Activated CD4-positive, alpha-beta memory T cell treated with anti-CD3 and anti-CD28 coated beads, Interleukin-2, amount 10 ng/mL, durations not matched to agents 7 days and 5 days (primary cell): ENCODE measurements at regions not wholly inside any gene's neighbourhood (a gene's known extent, or its start where the extent isn't known, plus 50 kb on each side); places are given as distances from the start of the nearest gene placed in this dataset.
"Not testable (repeated sequence)": the region's sequence is repeated elsewhere in the genome, so short reads cannot be mapped to it uniquely, and the experiment has no call there.

ENCODE experiments used
- CTCF ChIA-PET: fragments of 350-600 bp; sonication (Branson Sonifier 250); formaldehyde crosslinking; loops from one replicate; lab custom pipeline; 2021; ENCODE audit warnings: antibody characterized with exemption, inconsistent platforms; lab: Charles Lee
- POLR2A ChIA-PET: fragments of 350-600 bp; sonication (Branson Sonifier 250); formaldehyde crosslinking; loops from one replicate; lab custom pipeline; 2021; ENCODE audit warnings: antibody characterized with exemption; lab: Charles Lee
- DNase-seq: peaks from one replicate; pipeline ENCODE4 v3.0.0-alpha.2; 2020
- H3K27ac Mint-ChIP-seq: one replicate; pipeline ENCODE4 v1.8.0; 2021; ENCODE audit warnings: mild to moderate bottlenecking, mixed read lengths
- H3K27me3 Mint-ChIP-seq: one replicate; pipeline ENCODE4 v1.8.0; 2021; ENCODE audit warnings: mixed read lengths
- H3K36me3 Mint-ChIP-seq: one replicate; pipeline ENCODE4 v1.8.0; 2021; ENCODE audit warnings: low read depth, mixed read lengths
- H3K4me1 Mint-ChIP-seq: one replicate; pipeline ENCODE4 v1.8.0; 2021; ENCODE audit warnings: mixed read lengths
- H3K4me3 Mint-ChIP-seq: one replicate; pipeline ENCODE4 v1.8.0; 2021; ENCODE audit warnings: mild to moderate bottlenecking, mixed read lengths
- H3K9me3 Mint-ChIP-seq: one replicate; pipeline ENCODE4 v1.8.0; 2021; ENCODE audit warnings: mixed read lengths

- H3K27ac Mint-ChIP-seq: no peak overlapping the region
- ChIA-PET CTCF (no interaction called here), POLR2A (no interaction called here)
- H3K4me1 Mint-ChIP-seq: no peaks in the 10 kb centered on the region
- H3K27me3 Mint-ChIP-seq: no peaks in the 10 kb centered on the region
- DNase-seq: no peak
- H3K4me3 Mint-ChIP-seq: no peak overlapping the region
- no peaks in the 10 kb centered on the region for H3K36me3 Mint-ChIP-seq
- no peaks in the 10 kb centered on the region for H3K9me3 Mint-ChIP-seq
Observed at GRCh38 chr10:78442836-78443550, 409.3 kb downstream of the RPS24 start.

- ChIA-PET CTCF (no interaction called here), POLR2A (no interaction called here)
- no peak for DNase-seq
- H3K27ac Mint-ChIP-seq: no peak overlapping the region
- no peaks in the 10 kb centered on the region for H3K9me3 Mint-ChIP-seq
- no peaks in the 10 kb centered on the region for H3K4me1 Mint-ChIP-seq
- no peaks in the 10 kb centered on the region for H3K36me3 Mint-ChIP-seq
- no peak overlapping the region for H3K4me3 Mint-ChIP-seq
- H3K27me3 Mint-ChIP-seq: no peaks in the 10 kb centered on the region
Observed at GRCh38 chr10:78443900-78444571, 410.4 kb downstream of the RPS24 start.

- H3K4me1 Mint-ChIP-seq, H3K9me3 Mint-ChIP-seq, CTCF ChIA-PET, H3K27me3 Mint-ChIP-seq, DNase-seq, H3K27ac Mint-ChIP-seq, H3K4me3 Mint-ChIP-seq, H3K36me3 Mint-ChIP-seq, POLR2A ChIA-PET: not testable (repeated sequence)
Observed at GRCh38 chr10:78444741-78445140, 411.1 kb downstream of the RPS24 start.

- Mint-ChIP-seq H3K27me3 (no peaks in the 10 kb centered on the region), H3K4me1 (no peaks in the 10 kb centered on the region), H3K27ac (no peak overlapping the region), H3K9me3 (no peaks in the 10 kb centered on the region), H3K4me3 (no peak overlapping the region), H3K36me3 (no peaks in the 10 kb centered on the region)
- CTCF ChIA-PET: no interaction called here
- POLR2A ChIA-PET: no interaction called here
- no peak for DNase-seq
Observed at GRCh38 chr10:78445308-78445707, 411.6 kb downstream of the RPS24 start.

- Mint-ChIP-seq H3K4me1 (no peaks in the 10 kb centered on the region), H3K9me3 (no peaks in the 10 kb centered on the region), H3K27ac (no peak overlapping the region), H3K36me3 (no peaks in the 10 kb centered on the region), H3K4me3 (no peak overlapping the region), H3K27me3 (no peaks in the 10 kb centered on the region)
- POLR2A ChIA-PET: no interaction called here
- CTCF ChIA-PET: no interaction called here
- no peak for DNase-seq
Observed at GRCh38 chr10:78448470-78448869, 414.8 kb downstream of the RPS24 start.

- H3K4me3 Mint-ChIP-seq: no peak overlapping the region
- DNase-seq: no peak
- POLR2A ChIA-PET: no interaction called here
- no peaks in the 10 kb centered on the region for H3K4me1 Mint-ChIP-seq
- CTCF ChIA-PET: no interaction called here
- H3K9me3 Mint-ChIP-seq: no peaks in the 10 kb centered on the region
- no peaks in the 10 kb centered on the region for H3K36me3 Mint-ChIP-seq
- no peaks in the 10 kb centered on the region for H3K27me3 Mint-ChIP-seq
- H3K27ac Mint-ChIP-seq: no peak overlapping the region
Observed at GRCh38 chr10:78448994-78449418, 415.3 kb downstream of the RPS24 start.

- Mint-ChIP-seq H3K9me3 (no peaks in the 10 kb centered on the region), H3K27me3 (no peaks in the 10 kb centered on the region), H3K27ac (no peak overlapping the region), H3K4me3 (no peak overlapping the region), H3K4me1 (no peaks in the 10 kb centered on the region), H3K36me3 (no peaks in the 10 kb centered on the region)
- POLR2A ChIA-PET: no interaction called here
- no peak for DNase-seq
- CTCF ChIA-PET: no interaction called here
Observed at GRCh38 chr10:78449554-78449953, 415.9 kb downstream of the RPS24 start.

GRCh38 chr10:78450239-78450638 is 416.6 kb downstream of the RPS24 start:
- ChIA-PET POLR2A (no interaction called here), CTCF (no interaction called here)
- H3K36me3 Mint-ChIP-seq: no peaks in the 10 kb centered on the region
- no peaks in the 10 kb centered on the region for H3K9me3 Mint-ChIP-seq
- H3K27ac Mint-ChIP-seq: no peak overlapping the region
- no peak overlapping the region for H3K4me3 Mint-ChIP-seq
- no peaks in the 10 kb centered on the region for H3K27me3 Mint-ChIP-seq
- no peak for DNase-seq
- H3K4me1 Mint-ChIP-seq: no peaks in the 10 kb centered on the region

GRCh38 chr10:78450807-78451485 is 417.3 kb downstream of the RPS24 start:
- CTCF ChIA-PET: no interaction called here

GRCh38 chr10:78451592-78451991 is 417.9 kb downstream of the RPS24 start:
- no peak for DNase-seq
- no peaks in the 10 kb centered on the region for H3K9me3 Mint-ChIP-seq
- no peak overlapping the region for H3K27ac Mint-ChIP-seq
- H3K27me3 Mint-ChIP-seq: no peaks in the 10 kb centered on the region
- no peaks in the 10 kb centered on the region for H3K4me1 Mint-ChIP-seq
- H3K36me3 Mint-ChIP-seq: no peaks in the 10 kb centered on the region
- H3K4me3 Mint-ChIP-seq: no peak overlapping the region
- POLR2A ChIA-PET: no interaction called here
- CTCF ChIA-PET: no interaction called here

More at GRCh38 chr10:78450807-78451485, 417.3 kb downstream of the RPS24 start:
- Mint-ChIP-seq H3K27ac (no peak overlapping the region), H3K4me3 (no peak overlapping the region), H3K4me1 (no peaks in the 10 kb centered on the region), H3K36me3 (no peaks in the 10 kb centered on the region), H3K27me3 (no peaks in the 10 kb centered on the region), H3K9me3 (no peaks in the 10 kb centered on the region)
- POLR2A ChIA-PET: no interaction called here
- DNase-seq: no peak

GRCh38 chr10:78454123-78454645 is 420.5 kb downstream of the RPS24 start:
- no peaks in the 10 kb centered on the region for H3K27me3 Mint-ChIP-seq
- H3K27ac Mint-ChIP-seq: no peak overlapping the region
- ChIA-PET CTCF (no interaction called here), POLR2A (no interaction called here)
- no peaks in the 10 kb centered on the region for H3K9me3 Mint-ChIP-seq
- H3K4me1 Mint-ChIP-seq: no peaks in the 10 kb centered on the region
- no peak overlapping the region for H3K4me3 Mint-ChIP-seq
- H3K36me3 Mint-ChIP-seq: no peaks in the 10 kb centered on the region
- DNase-seq: no peak

- ChIA-PET POLR2A (no interaction called here), CTCF (no interaction called here)
- H3K27ac Mint-ChIP-seq: no peak overlapping the region
- no peak overlapping the region for H3K4me3 Mint-ChIP-seq
- no peak for DNase-seq
- no peaks in the 10 kb centered on the region for H3K9me3 Mint-ChIP-seq
- H3K4me1 Mint-ChIP-seq: no peaks in the 10 kb centered on the region
- H3K27me3 Mint-ChIP-seq: no peaks in the 10 kb centered on the region
- H3K36me3 Mint-ChIP-seq: no peaks in the 10 kb centered on the region
Observed at GRCh38 chr10:78455236-78455635, 421.6 kb downstream of the RPS24 start.

- no peaks in the 10 kb centered on the region for H3K4me1 Mint-ChIP-seq
- no peak for DNase-seq
- ChIA-PET CTCF (no interaction called here), POLR2A (no interaction called here)
- H3K36me3 Mint-ChIP-seq: no peaks in the 10 kb centered on the region
- H3K4me3 Mint-ChIP-seq: no peak overlapping the region
- H3K9me3 Mint-ChIP-seq: no peaks in the 10 kb centered on the region
- H3K27me3 Mint-ChIP-seq: no peaks in the 10 kb centered on the region
- H3K27ac Mint-ChIP-seq: no peak overlapping the region
Observed at GRCh38 chr10:78455811-78456210, 422.1 kb downstream of the RPS24 start.
